ENCODE measurements at regions not wholly inside any gene's neighbourhood (a gene's known extent, or its start where the extent isn't known, plus 50 kb on each side); places are given as distances from the start of the nearest gene placed in this dataset.

DNA sequence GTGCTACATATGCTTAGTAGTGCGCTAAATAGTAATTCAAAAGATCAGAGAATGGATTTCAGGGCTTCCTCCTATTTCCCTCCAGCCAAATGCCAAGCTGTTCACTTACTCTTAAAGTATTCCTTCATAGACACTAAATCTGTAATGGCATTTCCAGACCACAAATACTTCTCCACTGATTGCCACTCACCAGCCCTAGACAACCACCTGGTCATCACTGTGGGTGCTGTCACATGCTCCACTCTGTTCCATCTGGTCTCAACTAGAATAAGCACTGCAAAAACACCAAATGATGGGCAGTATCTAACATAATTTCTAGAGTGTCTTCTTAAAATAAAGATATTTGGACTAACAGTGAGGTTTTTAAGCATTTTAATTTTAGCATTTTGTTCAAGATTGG lies 341.3 kb downstream of the AASDHPPT start:
- no peak for TF ChIP-seq POLR2A (IDR thresholded peaks at IDR 0.05)
- no peak for TF ChIP-seq CTCF (IDR thresholded peaks at IDR 0.05)
